ENCODE measurements at regions not wholly inside any gene's neighbourhood (a gene's known extent, or its start where the extent isn't known, plus 50 kb on each side); places are given as distances from the start of the nearest gene placed in this dataset.
A peak's percentile ranks its signal among the peaks of the same experiment; 100 is the strongest.

- peak; percentile 75 for TF ChIP-seq TEAD3 (CRISPR knock-in tag; optimal IDR thresholded peaks at IDR 0.05; ENCODE audit: borderline replicate concordance)
Measured at GRCh38 chr14:38964630-38965029, 138.4 kb downstream of the SEC23A start (continued).

DNA sequence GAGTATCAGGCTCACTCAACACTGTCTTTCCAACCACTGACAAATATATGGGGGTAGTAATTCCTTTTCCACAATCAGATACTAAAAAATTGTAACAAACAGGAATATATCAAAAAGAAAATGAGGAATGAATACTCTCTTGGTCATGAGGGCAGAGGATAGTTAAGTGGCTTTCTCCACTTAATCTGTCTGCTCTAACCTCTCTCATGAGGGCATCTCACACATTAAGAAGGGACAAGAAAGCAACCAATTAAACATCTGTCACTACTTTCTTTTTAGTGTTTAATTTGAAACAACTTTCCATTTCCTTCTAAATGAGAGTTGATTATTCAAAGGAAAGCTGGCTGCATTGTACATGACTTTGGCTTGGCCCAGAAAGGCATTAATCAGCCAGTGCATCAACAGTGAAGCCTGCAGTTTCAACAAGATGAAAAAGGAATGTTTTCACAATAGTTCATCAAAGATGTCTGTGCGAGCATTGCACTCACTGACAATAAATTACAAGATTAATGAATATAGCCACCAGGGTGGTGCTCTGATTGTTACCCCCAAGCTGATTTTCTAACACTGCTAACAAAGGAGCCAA is 142.0 kb downstream of the SEC23A start:
- in situ Hi-C loops (cut with HindIII; ENCODE audit: extremely low pct_ligation_motif_present, low pct_unique_long_range_greater_than_20kb), result no loop called here
- H3K27me3 ChIP-seq (ENCODE audit: control insufficient read depth in 1 of 2, insufficient read depth in 2 of 2, low read length in 2 of 2), result no peaks in the 10 kb centered on the region
- no peak overlapping the region for H3K27ac ChIP-seq (ENCODE audit: extremely low read length, insufficient read depth, low read length)
- H4K20me1 ChIP-seq (ENCODE audit: insufficient read depth, low read length), result no peaks in the 10 kb centered on the region
- WGBS (ENCODE audit: low lambda C conversion rate), result 13% methylated on average over 1 of the region's 1 CpG
- no peaks in the 10 kb centered on the region for H3K36me3 ChIP-seq (replicated peaks in 1 of 2; ENCODE audit: control insufficient read depth in 1 of 2, insufficient read depth in 2 of 2, low read length in 2 of 2)
- H2AFZ ChIP-seq (ENCODE audit: low read length), result no peak overlapping the region
- no peak for DNase-seq (ENCODE audit: low spot score)
- POLR2A ChIA-PET, result no interaction called here
- H3K79me2 ChIP-seq (ENCODE audit: insufficient read depth, low read length), result no peaks in the 10 kb centered on the region
- FAIRE-seq, result no peak
- no peak for ATAC-seq
- BruUV-seq (replicated peaks), result no TSS peak
- CTCF ChIA-PET (ENCODE audit: low intra/inter-chr PET ratio, low total read pairs), result no interaction called here
- H3K4me1 ChIP-seq (ENCODE audit: insufficient read depth, low read length), result peaks cover 12% of the 10 kb centered on the region
- no peak overlapping the region for H3K9ac ChIP-seq (ENCODE audit: insufficient read depth, low read depth, low read length)
- intact Hi-C loops (cut with micrococcal nuclease; ENCODE audit: unreplicated experiment), result no loop called here
- no peak overlapping the region for H3K4me3 ChIP-seq (replicated peaks in 1 of 3; ENCODE audit: insufficient read depth in 1 of 3, low read depth in 2 of 3, low read length in 3 of 3)
- H3K9me3 ChIP-seq (ENCODE audit: low read length), result no peaks in the 10 kb centered on the region
- TF ChIP-seq NFE2L2 (IDR thresholded peaks at IDR 0.05; ENCODE audit: low read length), result no peak
- TF ChIP-seq MXD4 (CRISPR knock-in tag; IDR thresholded peaks at IDR 0.05), result no peak
- no peak for TF ChIP-seq ATF7 (IDR thresholded peaks at IDR 0.05)
- no peak for TF ChIP-seq ATF7 (CRISPR knock-in tag; IDR thresholded peaks at IDR 0.05)
- no peak for TF ChIP-seq FOXK2 (IDR thresholded peaks at IDR 0.05)
- no peak for TF ChIP-seq MXI1 (IDR thresholded peaks at IDR 0.05; ENCODE audit: borderline replicate concordance, low read depth, low read length)
- TF ChIP-seq NCOA1 (CRISPR knock-in tag; IDR thresholded peaks at IDR 0.05), result no peak
- no peak for TF ChIP-seq PHB2 (IDR thresholded peaks at IDR 0.05; ENCODE audit: partially characterized antibody)
- TF ChIP-seq, protein P1, sequence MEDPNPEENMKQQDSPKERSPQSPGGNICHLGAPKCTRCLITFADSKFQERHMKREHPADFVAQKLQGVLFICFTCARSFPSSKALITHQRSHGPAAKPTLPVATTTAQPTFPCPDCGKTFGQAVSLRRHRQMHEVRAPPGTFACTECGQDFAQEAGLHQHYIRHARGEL (CRISPR knock-in tag; IDR thresholded peaks at IDR 0.05), result no peak
- TF ChIP-seq ZBTB42 (CRISPR knock-in tag; IDR thresholded peaks at IDR 0.05), result no peak
- TF ChIP-seq THRA (CRISPR knock-in tag; IDR thresholded peaks at IDR 0.05; ENCODE audit: borderline replicate concordance), result no peak
- TF ChIP-seq, protein P2, sequence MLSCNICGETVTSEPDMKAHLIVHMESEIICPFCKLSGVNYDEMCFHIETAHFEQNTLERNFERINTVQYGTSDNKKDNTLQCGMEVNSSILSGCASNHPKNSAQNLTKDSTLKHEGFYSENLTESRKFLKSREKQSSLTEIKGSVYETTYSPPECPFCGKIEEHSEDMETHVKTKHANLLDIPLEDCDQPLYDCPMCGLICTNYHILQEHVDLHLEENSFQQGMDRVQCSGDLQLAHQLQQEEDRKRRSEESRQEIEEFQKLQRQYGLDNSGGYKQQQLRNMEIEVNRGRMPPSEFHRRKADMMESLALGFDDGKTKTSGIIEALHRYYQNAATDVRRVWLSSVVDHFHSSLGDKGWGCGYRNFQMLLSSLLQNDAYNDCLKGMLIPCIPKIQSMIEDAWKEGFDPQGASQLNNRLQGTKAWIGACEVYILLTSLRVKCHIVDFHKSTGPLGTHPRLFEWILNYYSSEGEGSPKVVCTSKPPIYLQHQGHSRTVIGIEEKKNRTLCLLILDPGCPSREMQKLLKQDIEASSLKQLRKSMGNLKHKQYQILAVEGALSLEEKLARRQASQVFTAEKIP (CRISPR knock-in tag; IDR thresholded peaks at IDR 0.05; ENCODE audit: borderline replicate concordance), result no peak
- H3K4me2 ChIP-seq (ENCODE audit: low read depth, low read length), result no peak overlapping the region

Data from HepG2 (cell line).